AML-193 (cell line): ENCODE measurements at regions not wholly inside any gene's neighbourhood (a gene's known extent, or its start where the extent isn't known, plus 50 kb on each side); places are given as distances from the start of the nearest gene placed in this dataset.

Source experiments
- DNase-seq, 2 experiments: peaks; one replicate each; lab custom pipeline; 2025; lab: John Stamatoyannopoulos, UW

GRCh38 chr16:61596655-61597054 is 439.6 kb downstream of the CDH8 start:
- DNase-seq: no peak

GRCh38 chr16:61595605-61596004 is 440.6 kb downstream of the CDH8 start:
- no peak for DNase-seq

GRCh38 chr16:61590577-61590976 is 445.7 kb downstream of the CDH8 start:
- no peak for DNase-seq

GRCh38 chr16:61587526-61587925 is 448.7 kb downstream of the CDH8 start:
- no peak for DNase-seq

GRCh38 chr16:61581417-61582046 is 454.7 kb downstream of the CDH8 start:
- DNase-seq: no peak

GRCh38 chr16:61580579-61580978 is 455.7 kb downstream of the CDH8 start:
- no peak for DNase-seq

- DNase-seq: no peak
Observed at GRCh38 chr16:61579195-61579594, 457.0 kb downstream of the CDH8 start.

- no peak for DNase-seq
Observed at GRCh38 chr16:61576476-61576875, 459.8 kb downstream of the CDH8 start.

GRCh38 chr16:61575617-61576016 is 460.6 kb downstream of the CDH8 start:
- no peak for DNase-seq

- no peak for DNase-seq
Observed at GRCh38 chr16:61569028-61569427, 467.2 kb downstream of the CDH8 start.

- no peak for DNase-seq
Observed at GRCh38 chr16:61564716-61565115, 471.5 kb downstream of the CDH8 start.

GRCh38 chr16:61555718-61556441 is 480.4 kb downstream of the CDH8 start:
- no peak for DNase-seq

- DNase-seq: no peak
Observed at GRCh38 chr16:61549327-61549726, 486.9 kb downstream of the CDH8 start.

GRCh38 chr16:61547626-61548025 is 488.6 kb downstream of the CDH8 start:
- DNase-seq: no peak

- DNase-seq: no peak
Observed at GRCh38 chr16:61544165-61544564, 492.1 kb downstream of the CDH8 start.

- DNase-seq: no peak
Observed at GRCh38 chr16:61540216-61540615, 496.0 kb downstream of the CDH8 start.

- no peak for DNase-seq
Observed at GRCh38 chr16:61530697-61531096, 505.5 kb downstream of the CDH8 start.

GRCh38 chr16:61500851-61501250 is 535.4 kb downstream of the CDH8 start:
- no peak for DNase-seq

- DNase-seq: no peak
Observed at GRCh38 chr16:61480250-61480649, 556.0 kb downstream of the CDH8 start.

- no peak for DNase-seq
Observed at GRCh38 chr16:61471737-61472136, 564.5 kb downstream of the CDH8 start.

GRCh38 chr16:61471023-61471422 is 565.2 kb downstream of the CDH8 start:
- DNase-seq: no peak

- no peak for DNase-seq
Observed at GRCh38 chr16:61465285-61465684, 571.0 kb downstream of the CDH8 start.

- no peak for DNase-seq
Observed at GRCh38 chr16:61460020-61460419, 576.2 kb downstream of the CDH8 start.

GRCh38 chr16:61435346-61435745 is 600.9 kb downstream of the CDH8 start:
- DNase-seq: no peak
